HG03565 (cell line): ENCODE measurements at regions not wholly inside any gene's neighbourhood (a gene's known extent, or its start where the extent isn't known, plus 50 kb on each side); places are given as distances from the start of the nearest gene placed in this dataset.
"Not testable (repeated sequence)": the region's sequence is repeated elsewhere in the genome, so short reads cannot be mapped to it uniquely, and the experiment has no call there.

ENCODE experiments used
- ATAC-seq: cut with Tn5 transposase; IDR thresholded peaks from one replicate; pipeline ENCODE4 v1.9.1; 2021; ENCODE audit warnings: mild to moderate bottlenecking, moderate library complexity; ENCODE audit not compliant: unreplicated experiment

DNA sequence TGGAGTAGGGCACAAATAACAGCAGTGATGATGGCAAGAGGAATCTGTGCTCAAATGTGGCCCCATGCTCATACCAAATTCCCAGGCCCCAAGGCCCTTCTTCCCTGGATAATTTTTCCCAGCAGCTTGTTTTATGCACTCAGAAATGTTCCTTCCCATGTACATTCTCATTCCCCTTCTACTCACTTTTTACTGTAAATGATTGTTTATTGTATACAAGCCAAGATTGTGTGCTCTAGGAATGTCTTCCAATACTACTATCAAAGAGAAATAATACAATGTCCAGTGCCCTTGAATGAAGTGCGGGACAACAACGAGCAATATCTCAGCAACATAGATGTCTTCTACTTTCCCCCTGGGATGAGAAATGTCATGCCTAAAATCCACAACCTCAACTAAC is 201.6 kb downstream of the ICOS start:
- ATAC-seq, result no peak

DNA sequence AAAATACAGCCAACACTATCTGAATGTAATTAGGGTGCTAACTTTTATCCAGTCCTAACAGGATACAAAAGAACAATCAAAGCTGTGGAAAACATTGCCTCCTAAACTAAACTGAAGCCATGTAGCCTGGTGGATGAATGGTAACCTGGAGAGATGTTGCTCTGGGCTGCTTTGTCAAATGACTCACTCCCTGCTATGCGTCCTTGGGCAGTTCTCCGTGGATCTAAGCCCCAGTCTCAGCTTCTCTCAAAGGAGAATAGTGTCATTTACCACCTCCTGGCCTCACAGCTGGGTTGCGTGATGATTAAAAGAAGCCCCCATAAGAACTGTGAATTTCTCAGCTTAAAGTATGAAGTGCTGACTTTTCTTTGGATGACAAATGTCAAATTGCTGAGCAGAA is 203.7 kb downstream of the ICOS start:
- no peak for ATAC-seq

DNA sequence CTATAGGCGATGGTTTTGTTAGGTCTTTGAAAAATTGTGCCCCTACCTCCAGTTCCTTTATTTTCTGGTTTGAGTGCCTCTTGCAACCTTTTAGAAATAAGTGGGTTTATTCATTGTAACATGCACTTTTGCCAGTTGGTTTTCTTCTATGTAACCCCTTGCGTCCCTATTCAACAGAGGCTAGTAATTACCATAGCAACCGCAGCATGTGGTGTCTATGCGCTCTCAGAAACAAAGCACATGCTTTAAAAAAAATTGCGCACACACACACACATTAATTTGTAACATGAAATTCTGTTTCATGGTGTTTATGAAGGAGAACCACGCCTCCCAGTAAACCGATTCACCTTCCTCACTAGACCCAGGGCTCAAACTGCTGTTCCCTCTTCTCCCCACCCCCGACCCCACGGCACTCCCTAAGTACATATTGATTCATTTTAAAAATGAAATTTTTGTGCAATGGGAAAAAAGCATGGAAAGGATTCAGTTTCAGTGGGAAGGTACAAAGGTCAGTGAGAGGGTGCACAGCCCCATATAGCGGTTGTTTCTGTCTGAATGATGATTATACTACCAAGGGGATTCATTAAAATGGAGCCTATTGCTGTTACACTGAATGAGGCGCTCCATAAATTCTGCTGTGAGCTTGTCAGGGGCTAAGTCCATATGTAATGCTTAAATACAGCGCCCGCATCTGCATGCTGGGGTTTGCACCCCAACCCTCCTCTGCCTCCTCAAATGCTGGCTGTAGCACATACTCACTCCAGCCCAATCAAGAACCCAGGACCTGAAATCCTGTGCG is 206.9 kb downstream of the ICOS start:
- no peak for ATAC-seq

DNA sequence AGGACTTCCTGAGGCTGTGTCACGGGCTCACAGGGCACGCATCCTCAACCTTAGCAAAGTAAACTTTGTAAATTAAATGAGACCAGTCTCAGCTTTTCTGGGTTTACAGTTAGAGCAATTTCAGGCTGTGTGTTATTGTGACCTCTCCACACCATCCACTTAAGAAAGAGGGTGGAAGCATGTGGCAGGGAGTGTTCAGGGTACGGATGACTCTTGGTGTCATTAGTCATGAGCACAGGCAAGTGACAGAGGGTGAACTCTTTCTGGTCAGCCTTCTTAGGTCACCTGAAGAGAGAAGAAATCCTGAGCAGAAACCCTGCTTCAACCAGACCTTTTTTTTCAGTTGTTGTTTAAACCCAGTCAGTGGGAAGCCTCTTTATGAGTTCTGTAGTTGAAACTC is 207.9 kb downstream of the ICOS start:
- no peak for ATAC-seq

DNA sequence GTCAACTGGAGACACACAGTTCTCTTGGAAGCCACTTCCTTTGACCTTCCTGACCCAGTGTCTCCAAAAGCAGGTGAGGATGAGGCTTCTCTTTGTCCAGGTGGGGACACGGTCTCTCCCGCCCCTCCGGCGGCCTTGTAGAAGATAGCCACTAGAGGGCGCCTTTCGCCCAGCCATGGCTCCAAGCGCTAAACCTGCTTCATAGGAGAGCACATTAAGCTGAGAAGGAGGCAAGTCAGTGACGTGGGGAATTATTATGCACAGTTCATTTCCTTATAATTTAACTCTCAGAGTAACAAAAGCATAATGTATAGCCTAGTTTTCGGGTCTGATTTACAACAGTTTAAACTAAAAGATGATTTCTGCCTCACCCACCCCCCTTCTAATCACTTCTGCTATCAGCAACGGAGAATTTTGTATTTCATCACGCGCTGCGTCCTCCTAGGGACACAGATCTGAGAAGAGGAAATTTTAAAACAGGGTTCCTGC is 208.7 kb downstream of the ICOS start:
- peak; percentile 99 for ATAC-seq

DNA sequence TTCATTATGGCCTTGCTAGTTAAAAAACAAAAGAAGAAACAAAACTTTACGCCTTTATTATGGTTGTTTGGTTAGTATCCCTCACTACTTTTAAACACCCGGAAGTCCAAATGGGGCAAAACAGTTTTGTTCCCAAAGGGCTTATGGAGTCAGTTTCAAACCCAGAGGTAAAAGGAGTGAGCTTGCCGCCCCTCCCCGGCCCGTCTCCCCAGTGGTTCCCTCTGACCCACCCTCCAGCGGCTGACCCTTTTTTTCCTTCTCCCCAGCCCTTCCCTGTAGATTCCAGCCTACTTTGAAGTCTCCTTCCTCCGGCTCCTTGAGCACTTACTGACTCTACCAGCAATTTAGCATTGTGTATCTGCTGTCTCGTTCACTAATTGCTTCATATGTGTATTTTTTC is 209.2 kb downstream of the ICOS start:
- no peak for ATAC-seq

DNA sequence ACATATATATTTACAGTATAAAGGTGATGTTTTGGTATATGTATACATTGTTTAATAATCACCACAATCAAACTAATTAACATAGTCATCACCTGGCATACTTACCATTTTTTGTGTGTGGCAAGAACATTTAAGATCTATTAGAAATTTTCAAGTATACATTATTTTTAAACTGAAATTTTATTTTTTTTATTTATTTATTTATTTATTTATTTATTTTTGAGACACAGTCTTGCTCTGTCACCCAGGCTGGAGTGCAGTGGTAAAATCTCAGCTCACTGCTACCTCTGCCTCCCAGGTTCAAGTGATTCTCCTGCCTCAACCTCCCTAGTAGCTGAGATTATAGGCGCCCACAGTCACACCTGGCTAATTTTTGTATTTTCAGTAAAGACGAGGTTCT is 210.5 kb downstream of the ICOS start:
- not testable (repeated sequence) for ATAC-seq

DNA sequence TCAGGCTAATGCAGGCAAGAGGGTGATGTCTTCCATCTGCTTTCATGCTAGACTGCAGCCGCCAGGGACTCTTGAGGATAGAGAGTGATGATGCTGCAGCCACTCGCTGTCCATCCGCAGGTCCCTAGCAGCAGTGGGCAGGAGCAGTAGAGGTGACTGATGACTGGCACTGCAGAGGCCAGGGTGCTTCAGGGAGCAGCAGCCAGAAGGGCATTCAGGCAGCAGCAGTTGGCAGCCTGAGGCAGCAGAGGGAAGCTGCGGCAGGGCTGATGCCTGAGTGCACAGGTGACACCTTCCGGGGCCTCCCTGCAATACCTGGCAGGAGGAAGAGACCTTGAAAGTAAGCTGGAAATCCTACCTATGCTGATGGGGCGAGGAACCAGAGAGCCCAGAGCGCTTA is 214.2 kb downstream of the ICOS start:
- no peak for ATAC-seq

DNA sequence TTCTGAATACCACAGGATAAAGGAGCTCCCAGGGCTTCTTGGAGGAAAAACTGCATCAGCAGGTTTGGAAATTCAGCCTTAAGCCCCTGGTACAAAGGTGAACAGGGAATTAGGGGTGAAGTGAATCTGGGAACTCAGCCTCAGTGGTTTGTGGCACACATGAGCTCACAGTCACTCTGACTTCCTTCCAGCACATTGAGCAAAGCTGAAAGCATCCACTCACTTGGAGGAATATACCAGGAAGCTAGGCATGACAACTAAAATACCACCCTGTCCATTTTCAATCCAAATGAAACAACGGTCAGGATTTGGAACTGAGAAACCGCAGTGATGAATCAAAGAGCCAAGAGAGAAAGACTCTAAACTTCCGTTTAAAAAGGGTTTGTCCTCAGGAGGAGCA is 216.1 kb downstream of the ICOS start:
- ATAC-seq, result no peak

DNA sequence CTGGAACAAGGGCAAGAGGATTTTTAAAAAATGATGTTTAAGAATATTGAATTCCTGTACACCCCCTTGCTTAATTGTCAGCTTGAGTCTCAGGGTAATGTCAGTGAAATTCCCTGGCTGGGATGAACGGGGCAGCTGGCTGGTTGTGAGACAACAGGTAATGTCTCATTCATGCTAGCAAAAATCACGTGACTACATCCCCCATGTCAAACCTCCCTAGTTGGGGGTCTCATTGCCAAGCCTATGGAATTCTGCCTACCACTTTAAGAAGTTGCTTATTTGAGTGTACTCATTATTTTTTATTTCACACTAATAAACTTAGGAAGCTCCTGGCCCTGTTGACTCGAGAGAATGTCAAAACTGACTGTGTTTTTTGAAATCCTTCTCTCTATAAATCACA is 218.3 kb downstream of the ICOS start:
- ATAC-seq, result no peak

DNA sequence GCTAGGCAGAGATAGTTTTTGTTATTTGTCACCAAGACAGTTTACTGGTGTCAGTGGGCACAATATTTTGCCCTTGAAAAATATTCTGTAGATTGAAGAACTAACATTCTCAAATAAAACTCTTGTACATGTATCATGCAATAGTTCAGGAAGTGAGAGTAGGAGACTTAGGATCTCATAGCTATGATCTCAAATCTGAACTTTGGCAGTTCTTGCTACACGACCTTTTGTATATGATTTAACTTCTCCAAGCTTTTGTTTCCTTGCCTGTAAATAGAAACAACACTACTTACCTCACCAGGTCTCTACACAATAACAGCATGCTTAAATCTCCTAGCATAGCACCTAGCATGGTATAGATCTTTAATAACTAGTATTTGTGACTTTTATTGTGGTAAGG is 219.9 kb downstream of the ICOS start:
- no peak for ATAC-seq

DNA sequence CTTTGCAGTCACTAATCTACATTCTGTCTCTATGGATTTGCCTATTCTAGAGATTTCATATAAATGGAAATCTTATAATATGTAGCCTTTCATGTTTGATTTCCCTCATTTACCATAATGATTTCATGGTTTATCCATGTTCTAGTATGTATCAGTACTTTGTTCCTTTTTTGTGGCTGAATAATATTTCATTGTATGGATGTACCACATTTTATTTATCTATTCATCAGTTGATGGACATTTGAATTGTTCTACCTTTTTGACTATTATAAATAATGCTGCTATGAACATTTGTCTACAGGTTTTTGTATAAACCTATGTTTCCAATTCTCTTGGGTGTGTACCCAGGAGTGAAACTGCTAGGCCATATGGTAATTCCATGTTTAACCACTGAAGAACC is 221.1 kb downstream of the ICOS start:
- no peak for ATAC-seq

DNA sequence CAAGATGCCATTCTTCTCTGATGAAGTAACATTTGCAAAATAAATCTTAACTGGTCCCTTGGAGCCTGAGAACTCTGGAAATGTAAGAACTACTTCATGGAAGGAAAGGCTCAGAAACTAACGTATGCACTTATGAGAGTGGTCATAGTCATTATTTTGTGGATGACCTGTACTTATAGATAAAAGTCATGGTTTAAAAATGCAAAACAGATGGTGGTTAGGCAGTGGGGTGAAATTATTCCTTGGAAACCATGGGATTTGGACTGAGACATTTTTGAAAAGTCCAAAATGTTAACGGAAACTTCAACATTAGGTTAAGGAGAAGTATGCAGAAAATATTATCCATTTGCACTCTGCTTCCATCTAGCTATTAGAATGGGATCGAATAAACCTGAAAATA is 223.0 kb downstream of the ICOS start:
- ATAC-seq, result no peak

DNA sequence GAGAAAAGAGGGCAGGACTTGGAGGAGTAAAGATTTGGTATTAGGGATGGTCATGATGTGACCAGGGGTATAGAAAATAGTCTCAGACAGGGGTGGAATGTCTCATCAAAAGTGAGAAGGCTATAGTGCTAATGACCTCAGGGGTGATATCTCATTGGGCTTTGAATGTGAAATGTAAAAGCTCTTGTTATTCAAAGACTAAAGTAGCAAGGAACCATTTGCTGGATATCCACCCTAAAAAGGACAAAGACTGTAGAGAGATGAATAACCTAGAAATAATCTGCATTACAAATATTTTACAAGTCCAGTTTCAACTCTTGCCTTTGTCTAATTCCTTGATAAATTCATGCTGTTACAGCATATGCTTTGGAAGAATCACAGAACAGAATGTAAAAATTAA is 224.4 kb downstream of the ICOS start:
- ATAC-seq, result no peak

DNA sequence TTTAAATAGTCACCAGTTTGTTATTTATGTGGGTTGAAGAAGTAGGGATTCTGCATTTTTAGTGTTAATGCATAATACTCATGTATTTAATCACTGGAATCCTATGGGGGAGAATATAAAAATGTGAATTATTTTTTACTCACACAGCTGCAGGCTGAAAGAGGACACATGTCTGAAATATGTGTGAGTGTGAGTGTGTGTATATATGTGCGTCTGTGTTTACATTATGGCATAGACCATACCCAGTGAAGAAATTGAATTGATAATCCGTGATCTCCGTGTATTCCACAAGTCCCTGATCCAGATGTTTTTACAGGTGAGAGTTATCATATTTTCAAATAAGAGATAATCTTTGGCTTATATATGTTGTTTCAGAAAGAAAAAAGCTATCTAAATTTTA is 225.3 kb downstream of the ICOS start:
- ATAC-seq, result no peak

DNA sequence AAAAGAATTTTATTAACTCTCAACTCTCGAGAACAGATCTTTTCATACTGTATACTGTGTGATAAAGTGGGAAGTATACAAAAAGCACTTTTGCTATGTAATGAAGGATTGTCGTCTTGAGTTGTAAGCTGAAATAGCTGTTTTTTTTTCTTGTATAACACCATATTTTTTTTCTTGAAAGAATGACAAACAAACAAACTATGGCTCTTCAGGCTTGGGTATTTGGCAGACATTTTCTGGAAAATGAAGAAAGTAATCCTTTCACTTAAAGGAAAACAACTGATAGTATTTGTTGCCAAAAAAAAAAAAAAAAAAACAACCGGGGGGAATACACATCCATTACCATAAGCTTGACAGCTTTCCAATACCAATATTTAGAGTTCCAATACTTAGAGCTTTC is 230.4 kb downstream of the ICOS start:
- ATAC-seq, result no peak

DNA sequence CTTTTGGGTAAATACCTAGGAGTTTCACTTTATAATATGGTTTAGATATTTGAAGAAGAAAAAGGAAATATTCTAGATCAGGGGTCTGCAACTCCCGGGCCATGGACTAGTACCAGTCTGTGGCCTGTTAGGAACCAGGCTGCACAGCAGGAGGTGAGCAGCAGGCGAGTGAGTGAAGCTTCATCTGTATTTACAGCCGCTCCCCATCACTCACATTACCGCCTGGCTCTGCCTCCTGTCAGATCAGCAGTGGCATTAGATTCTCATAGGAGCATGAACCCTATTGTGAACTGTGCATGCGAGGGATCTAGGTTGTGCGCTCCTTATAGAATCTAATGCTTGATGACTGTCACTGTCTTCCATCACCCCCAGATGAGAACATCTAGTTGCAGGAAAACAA is 231.1 kb downstream of the ICOS start:
- ATAC-seq, result not testable (repeated sequence)

DNA sequence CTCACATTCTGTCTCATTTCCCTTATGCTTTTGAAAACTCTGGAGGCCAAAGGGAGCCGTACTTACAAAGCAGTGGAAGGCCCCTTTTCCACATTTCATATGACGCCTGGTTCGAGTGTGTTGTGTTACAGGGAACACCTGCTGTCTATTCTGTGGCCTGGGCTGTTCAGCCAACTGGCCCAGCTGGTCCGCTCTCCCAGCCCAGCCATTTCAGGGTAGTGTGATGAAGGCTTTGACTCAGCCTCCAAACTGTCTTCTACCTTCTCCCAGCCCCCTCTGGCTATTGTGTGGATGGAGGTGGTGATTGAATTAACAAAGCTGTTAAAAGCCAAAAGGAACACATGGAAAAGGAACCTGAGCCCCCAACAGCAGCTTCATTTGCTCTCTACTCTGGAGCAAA is 233.8 kb downstream of the ICOS start:
- no peak for ATAC-seq

DNA sequence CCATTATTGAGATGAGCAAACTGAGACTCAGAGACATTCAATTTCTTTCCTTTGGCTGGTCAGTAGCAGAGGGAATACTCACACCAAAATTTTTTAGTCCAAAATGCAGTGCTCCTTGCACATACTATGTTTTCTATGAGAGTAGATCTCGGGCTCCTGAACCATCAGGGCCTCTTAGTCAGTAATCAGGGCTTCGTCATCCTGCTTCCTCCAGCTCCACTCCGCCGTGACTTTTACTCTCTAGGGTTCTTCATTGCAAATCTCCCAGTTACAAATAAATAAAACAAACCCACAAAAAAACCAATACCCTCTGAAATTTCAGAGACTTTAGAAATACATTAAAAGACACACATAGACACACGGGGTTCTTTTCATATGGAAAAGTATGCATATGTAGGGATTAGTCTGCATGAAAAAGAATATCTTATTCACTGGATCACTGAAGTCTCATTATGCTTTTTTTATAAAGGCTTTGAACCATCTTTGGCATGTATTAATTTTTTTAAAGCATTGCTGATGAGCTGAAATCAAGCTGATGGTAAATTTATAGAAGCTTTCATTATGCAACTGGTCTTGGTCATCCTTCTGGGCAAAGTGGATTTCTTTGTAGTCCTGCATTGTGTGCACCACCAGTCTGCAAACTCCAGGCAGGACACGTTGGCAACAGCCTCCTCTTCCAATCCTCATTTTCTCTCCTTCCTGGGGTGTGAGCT is 235.0 kb downstream of the ICOS start:
- no peak for ATAC-seq

DNA sequence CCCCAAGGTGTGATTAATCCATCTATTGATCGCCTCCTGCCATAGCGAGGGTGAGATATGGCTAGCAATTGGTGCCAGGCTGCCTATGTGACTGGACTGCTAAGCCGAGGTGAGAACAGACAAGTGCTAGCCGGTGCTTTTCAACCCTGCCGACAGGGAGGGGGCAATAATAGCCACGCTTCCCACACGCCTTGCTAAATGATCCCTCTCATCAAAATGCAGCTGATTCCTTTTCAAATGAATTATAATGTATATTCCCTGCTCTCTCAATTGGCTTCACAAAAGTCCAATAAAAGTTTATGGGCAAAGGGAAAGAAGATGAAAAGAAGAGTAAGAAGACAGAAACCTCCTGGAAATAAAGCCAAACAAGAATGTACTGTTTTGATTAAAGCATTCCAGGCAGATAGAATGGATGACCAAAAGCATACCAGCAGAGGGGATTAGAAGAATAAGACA is 235.6 kb downstream of the ICOS start:
- ATAC-seq, result no peak

DNA sequence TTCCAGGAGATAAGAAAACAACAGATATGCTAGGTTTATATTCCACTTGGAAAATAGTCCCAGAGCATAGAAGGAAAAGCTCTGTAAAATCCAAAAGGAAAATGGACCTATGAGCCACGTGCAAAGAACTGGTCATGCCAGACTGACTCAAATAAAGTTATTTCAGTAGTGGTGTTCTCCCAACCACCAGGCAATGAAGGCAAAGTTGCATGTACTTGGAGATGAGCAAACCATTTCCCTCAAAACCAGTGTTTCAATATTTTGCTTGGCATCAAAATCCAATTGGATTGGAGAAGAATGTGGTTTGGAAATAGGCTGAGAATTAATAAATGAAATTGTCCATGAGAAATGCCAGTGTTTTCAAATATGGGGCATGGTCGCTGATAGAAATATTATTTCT is 237.5 kb downstream of the ICOS start:
- ATAC-seq, result no peak

DNA sequence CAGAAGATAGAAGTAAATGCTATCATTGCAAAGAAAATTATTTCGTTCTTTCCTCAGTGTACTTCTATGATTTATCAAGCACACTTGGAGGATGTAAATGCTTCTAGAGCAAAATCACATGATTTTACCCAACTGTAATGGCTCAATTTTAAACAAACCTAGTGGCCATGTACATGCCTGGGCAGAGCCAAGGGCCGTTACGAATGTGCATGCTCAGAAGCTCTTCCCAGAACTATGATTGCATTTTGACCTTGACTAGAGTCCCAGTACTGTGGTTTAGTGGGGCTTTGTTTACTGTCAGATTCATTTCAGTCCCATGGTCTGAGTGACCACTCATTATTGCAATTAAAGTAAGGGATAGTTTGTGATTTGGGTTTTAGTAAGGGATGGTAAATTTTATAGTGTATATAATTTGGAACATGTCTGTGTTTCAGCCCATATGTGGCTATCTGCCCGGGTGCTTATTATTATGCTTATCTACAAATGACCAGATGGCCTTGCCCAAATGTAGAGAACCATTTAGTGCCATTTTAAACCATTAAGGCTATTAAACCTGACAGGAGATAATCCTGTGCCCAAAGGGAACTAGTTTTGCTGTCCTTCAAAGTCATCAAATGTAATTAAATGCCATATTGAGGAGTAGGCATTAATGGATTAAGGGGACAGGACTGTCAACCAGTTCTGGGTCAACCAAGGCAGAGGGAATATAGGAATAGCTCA is 239.1 kb downstream of the ICOS start:
- ATAC-seq, result no peak
